ENCODE measurements at regions not wholly inside any gene's neighbourhood (a gene's known extent, or its start where the extent isn't known, plus 50 kb on each side); places are given as distances from the start of the nearest gene placed in this dataset.

GRCh38 chr12:94089891-94090290, 58.5 kb upstream of the PLXNC1 start:
- Histone ChIP-seq H3K4me1 (ENCODE audit: control insufficient read depth in 1 of 2, insufficient read depth in 1 of 2, low read depth in 1 of 2, low read length in 1 of 2) (no peaks in the 10 kb centered on the region), H3K9me3 (no peaks in the 10 kb centered on the region), H3K4me3 (ENCODE audit: low read depth in 1 of 2, low read length in 1 of 2) (no peak overlapping the region), H3K27me3 (no peaks in the 10 kb centered on the region), H3K27ac (no peak overlapping the region), H3K36me3 (no peaks in the 10 kb centered on the region)
- TF ChIP-seq CTCF (IDR thresholded peaks at IDR 0.05): no peak

- Histone ChIP-seq H3K27me3 (peaks cover 8% of the 10 kb centered on the region), H3K4me1 (ENCODE audit: control insufficient read depth in 1 of 2, insufficient read depth in 1 of 2, low read depth in 1 of 2, low read length in 1 of 2) (no peaks in the 10 kb centered on the region), H3K27ac (no peak overlapping the region), H3K4me3 (ENCODE audit: low read depth in 1 of 2, low read length in 1 of 2) (no peak overlapping the region), H3K9me3 (no peaks in the 10 kb centered on the region), H3K36me3 (no peaks in the 10 kb centered on the region)
- TF ChIP-seq CTCF (IDR thresholded peaks at IDR 0.05): no peak
These were observed 56.8 kb upstream of the PLXNC1 start for GRCh38 chr12:94091624-94092023.

GRCh38 chr12:94092516-94093241, 55.7 kb upstream of the PLXNC1 start:
- TF ChIP-seq CTCF (IDR thresholded peaks at IDR 0.05): no peak
- H3K9me3 ChIP-seq: no peaks in the 10 kb centered on the region
- H3K4me1 ChIP-seq (ENCODE audit: control insufficient read depth in 1 of 2, insufficient read depth in 1 of 2, low read depth in 1 of 2, low read length in 1 of 2): no peaks in the 10 kb centered on the region
- no peak overlapping the region for H3K4me3 ChIP-seq (ENCODE audit: low read depth in 1 of 2, low read length in 1 of 2)
- H3K27me3 ChIP-seq: peaks cover 15% of the 10 kb centered on the region
- no peak overlapping the region for H3K27ac ChIP-seq
- H3K36me3 ChIP-seq: no peaks in the 10 kb centered on the region

GRCh38 chr12:94094700-94095099, 53.7 kb upstream of the PLXNC1 start:
- Histone ChIP-seq H3K27ac (no peak overlapping the region), H3K9me3 (no peaks in the 10 kb centered on the region), H3K27me3 (peaks cover 35% of the 10 kb centered on the region), H3K4me1 (ENCODE audit: control insufficient read depth in 1 of 2, insufficient read depth in 1 of 2, low read depth in 1 of 2, low read length in 1 of 2) (no peaks in the 10 kb centered on the region), H3K36me3 (no peaks in the 10 kb centered on the region), H3K4me3 (ENCODE audit: low read depth in 1 of 2, low read length in 1 of 2) (no peak overlapping the region)
- TF ChIP-seq CTCF (IDR thresholded peaks at IDR 0.05): no peak

GRCh38 chr12:94095618-94096017, 52.8 kb upstream of the PLXNC1 start:
- no peak for TF ChIP-seq CTCF (IDR thresholded peaks at IDR 0.05)
- H3K27me3 ChIP-seq: peaks cover 44% of the 10 kb centered on the region

More at GRCh38 chr12:94095618-94096017, 52.8 kb upstream of the PLXNC1 start:
- no peak overlapping the region for H3K27ac ChIP-seq
- no peaks in the 10 kb centered on the region for H3K9me3 ChIP-seq
- H3K4me3 ChIP-seq (ENCODE audit: low read depth in 1 of 2, low read length in 1 of 2): no peak overlapping the region
- no peaks in the 10 kb centered on the region for H3K4me1 ChIP-seq (ENCODE audit: control insufficient read depth in 1 of 2, insufficient read depth in 1 of 2, low read depth in 1 of 2, low read length in 1 of 2)
- H3K36me3 ChIP-seq: no peaks in the 10 kb centered on the region

All from neutrophil (primary cell).